RWPE1 (cell line): ENCODE measurements at regions not wholly inside any gene's neighbourhood (a gene's known extent, or its start where the extent isn't known, plus 50 kb on each side); places are given as distances from the start of the nearest gene placed in this dataset.

Source experiments
- CTCF ChIA-PET: fragments of 350-600 bp; sonication (Branson Sonifier 250); formaldehyde crosslinking; extraction: SDS; loops from one replicate; lab custom pipeline; 2021; lab: Yijun Ruan, JAX
- POLR2A ChIA-PET: fragments of 400-600 bp; formaldehyde crosslinking; extraction: SDS; loops from one replicate; lab custom pipeline; 2020; ENCODE audit warnings: antibody characterized with exemption; ENCODE audit not compliant: low non-redundant PET; lab: Yijun Ruan, JAX
- DNase-seq: peaks from one replicate; pipeline ENCODE4 v3.0.0; 2012; ENCODE audit warnings: low spot score
- H3K27ac ChIP-seq: fragments of 450-650 bp; 2 replicates; pipeline ENCODE4 v1.5.1; 2017
- CTCF ChIP-seq: fragments of 450-650 bp; conservative IDR thresholded peaks from 2 replicates; pipeline ENCODE4 v1.5.1; 2017; ENCODE audit warnings: low read depth, mild to moderate bottlenecking

DNA sequence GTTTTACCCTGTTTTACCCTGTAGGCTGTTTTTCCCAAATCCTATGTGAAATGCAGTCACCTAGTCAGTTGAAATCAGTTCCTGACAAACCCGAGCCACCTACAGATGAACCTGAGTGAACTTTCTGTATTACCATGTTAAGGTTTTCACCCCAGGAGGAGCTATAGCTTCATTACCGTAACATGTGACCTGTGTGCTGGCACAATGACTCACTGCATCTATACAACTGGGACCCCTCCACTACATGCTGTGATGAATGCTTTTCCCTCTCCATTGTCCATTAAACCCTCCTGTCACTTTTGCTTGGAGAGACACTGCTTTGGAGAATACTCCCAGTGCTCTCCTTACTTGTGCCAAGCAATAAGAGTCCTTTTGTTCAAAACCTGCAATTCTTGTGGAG is 1974.8 kb downstream of the EFNA5 start:
- H3K27ac ChIP-seq, result no peak overlapping the region
- CTCF ChIA-PET, result interaction anchor here (0.5 to 0.6 kb wide), 2 partner anchors 699 to 1382 kb away, joined by 3 read pairs; no protein-coding TSS in a partner anchor
- POLR2A ChIA-PET, result no interaction called here
- no peak for TF ChIP-seq CTCF
- no peak for DNase-seq

DNA sequence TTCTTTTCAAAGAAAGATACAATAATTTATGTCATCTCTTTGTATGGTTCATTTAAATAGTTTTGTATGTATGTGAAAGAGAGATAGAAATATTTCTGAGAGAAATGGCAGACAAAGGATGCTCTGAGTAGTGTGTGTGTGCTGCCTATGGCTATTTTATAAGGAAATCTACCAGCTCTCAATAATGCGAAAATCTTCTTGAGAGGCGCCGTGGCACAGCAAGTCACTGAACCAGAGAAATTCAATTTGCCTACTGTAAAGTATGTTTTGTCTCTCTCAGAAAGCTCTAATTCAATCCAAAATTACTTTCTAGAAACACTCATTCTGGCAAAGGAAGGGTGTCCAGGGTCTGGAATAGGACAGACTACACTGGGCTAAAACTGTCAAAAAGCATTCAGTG is 1981.1 kb downstream of the EFNA5 start:
- DNase-seq, result no peak
- TF ChIP-seq CTCF, result no peak
- ChIA-PET POLR2A (no interaction called here), CTCF (interaction anchor here (0.6 to 0.7 kb wide), 3 partner anchors 57 to 1376 kb away, joined by 3 to 4 read pairs (median 3); no protein-coding TSS in a partner anchor)
- H3K27ac ChIP-seq, result no peak overlapping the region

DNA sequence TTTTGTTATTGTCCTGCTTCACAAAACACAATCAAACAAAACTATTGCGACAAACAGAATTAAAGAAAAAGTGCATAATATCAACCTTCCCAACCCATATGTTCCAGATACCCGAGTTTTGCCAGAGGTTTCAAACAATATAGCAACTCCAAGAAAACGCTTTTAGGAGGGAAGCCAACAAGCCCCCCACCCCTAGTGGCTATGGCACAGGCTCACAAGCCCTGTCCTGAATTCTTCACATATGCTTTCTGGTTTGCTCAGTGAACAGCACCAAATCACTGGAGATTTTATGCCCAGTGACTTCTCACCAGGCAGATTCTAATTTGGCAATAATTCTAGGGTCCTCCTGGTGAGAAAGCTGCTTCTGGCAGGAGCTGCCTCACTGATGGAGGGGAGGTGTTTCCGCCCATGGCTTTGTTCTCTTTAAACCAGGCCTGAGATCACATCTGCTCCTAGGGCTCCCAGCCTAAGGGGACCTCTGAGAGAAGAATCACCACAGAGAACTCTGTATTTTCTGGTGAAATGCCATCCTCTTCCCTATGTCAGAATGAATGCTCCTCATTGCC is 1982.4 kb downstream of the EFNA5 start:
- no peak overlapping the region for H3K27ac ChIP-seq
- CTCF ChIA-PET, result no interaction called here
- no peak for DNase-seq
- POLR2A ChIA-PET, result no interaction called here
- TF ChIP-seq CTCF, result no peak

DNA sequence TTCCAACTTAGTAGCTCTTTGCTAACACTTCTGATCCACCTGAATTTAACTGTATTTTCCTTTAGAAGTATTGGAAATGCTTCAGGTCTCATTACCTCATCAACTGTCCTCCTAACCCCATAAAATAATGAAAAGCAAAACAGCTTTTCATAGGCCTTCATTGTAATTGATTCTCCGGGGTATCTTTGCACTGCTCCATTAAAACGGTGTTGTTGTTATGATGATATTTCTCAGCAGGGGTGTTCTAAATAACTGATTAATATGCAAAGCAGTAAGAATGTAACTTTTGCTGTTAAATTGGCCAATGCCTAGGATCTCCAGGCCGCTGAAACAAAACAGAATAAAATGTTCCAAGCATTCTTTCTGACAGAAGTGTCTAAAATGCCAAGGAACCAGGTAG is 1983.2 kb downstream of the EFNA5 start:
- POLR2A ChIA-PET, result no interaction called here
- H3K27ac ChIP-seq, result no peak overlapping the region
- CTCF ChIA-PET, result no interaction called here
- no peak for TF ChIP-seq CTCF
- DNase-seq, result no peak

DNA sequence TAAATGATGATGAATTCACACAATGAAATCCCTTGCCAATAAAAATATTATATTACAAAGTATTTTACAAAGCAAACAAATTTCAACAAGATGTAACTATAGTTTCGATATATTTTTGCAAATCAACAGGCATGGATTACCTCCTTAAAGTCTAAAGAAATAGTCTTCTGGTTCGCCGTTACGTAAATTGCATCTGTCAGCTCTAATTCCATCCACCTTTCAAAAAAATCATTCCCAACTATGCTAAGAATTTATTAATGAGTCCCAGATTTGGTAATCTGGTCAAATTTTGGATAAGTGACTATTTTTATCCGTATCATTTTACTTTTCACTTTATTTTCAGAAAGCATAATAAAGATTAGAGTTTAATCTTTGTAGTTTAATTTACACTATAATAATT is 1984.9 kb downstream of the EFNA5 start:
- TF ChIP-seq CTCF, result no peak
- H3K27ac ChIP-seq, result no peak overlapping the region
- CTCF ChIA-PET, result interaction anchor here (0.7 kb wide), 1 partner anchor 213 kb away, joined by 4 read pairs; no protein-coding TSS in a partner anchor
- POLR2A ChIA-PET, result no interaction called here
- no peak for DNase-seq

GRCh38 chr5:105684799-105685198 is 1985.9 kb downstream of the EFNA5 start:
- ChIA-PET POLR2A (no interaction called here), CTCF (no interaction called here)
- H3K27ac ChIP-seq, result no peak overlapping the region
- no peak for DNase-seq
- TF ChIP-seq CTCF, result no peak
